ENCODE measurements at regions not wholly inside any gene's neighbourhood (a gene's known extent, or its start where the extent isn't known, plus 50 kb on each side); places are given as distances from the start of the nearest gene placed in this dataset.

DNA sequence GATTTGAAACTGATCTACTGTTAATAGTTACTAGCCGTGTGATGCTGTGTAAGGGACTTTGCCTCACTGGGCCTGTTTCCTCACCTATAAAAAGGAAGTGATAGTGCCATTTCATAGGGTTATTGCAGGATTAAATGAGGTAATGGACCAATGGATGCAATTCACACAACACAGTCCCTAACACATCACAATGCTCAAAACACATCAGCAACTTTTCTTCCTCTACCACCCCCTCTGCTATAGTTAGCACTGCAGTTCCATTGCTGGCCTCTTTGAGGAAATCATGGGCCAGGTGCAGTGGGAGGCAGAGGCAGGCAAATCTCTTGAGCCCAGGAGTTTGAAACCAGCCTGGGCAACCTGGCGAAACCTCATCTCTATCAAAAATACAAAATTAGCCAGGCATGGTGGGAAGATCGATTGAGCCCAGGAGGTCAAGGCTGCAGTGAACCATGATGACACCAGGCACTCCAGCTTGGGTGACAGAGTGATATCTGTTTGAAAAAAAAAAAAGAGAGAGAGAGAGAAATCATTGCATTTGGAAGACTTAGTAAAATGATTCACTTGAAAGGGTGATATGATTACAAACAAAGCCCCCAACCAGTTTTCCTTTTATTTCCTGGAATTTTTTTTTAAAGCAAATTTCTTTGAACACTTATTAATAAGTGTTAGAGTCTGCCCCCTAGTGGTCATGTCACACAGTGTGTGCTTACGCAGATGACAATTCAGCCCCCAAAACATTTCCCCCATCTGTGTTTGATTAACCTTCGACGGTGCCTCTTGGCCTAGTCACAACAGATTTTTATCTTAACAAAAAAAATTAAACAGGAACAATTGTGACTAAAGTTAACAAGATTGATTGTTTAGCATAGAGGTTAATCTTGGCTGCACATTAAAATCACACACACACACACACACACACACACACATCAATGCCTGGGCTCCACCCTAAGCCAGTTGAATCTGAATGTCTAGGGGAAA lies 88.6 kb upstream of the BCL11A start:
- TF ChIP-seq, protein P1, sequence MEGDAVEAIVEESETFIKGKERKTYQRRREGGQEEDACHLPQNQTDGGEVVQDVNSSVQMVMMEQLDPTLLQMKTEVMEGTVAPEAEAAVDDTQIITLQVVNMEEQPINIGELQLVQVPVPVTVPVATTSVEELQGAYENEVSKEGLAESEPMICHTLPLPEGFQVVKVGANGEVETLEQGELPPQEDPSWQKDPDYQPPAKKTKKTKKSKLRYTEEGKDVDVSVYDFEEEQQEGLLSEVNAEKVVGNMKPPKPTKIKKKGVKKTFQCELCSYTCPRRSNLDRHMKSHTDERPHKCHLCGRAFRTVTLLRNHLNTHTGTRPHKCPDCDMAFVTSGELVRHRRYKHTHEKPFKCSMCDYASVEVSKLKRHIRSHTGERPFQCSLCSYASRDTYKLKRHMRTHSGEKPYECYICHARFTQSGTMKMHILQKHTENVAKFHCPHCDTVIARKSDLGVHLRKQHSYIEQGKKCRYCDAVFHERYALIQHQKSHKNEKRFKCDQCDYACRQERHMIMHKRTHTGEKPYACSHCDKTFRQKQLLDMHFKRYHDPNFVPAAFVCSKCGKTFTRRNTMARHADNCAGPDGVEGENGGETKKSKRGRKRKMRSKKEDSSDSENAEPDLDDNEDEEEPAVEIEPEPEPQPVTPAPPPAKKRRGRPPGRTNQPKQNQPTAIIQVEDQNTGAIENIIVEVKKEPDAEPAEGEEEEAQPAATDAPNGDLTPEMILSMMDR (IDR thresholded peaks at IDR 0.05) = no peak
- no peak for TF ChIP-seq POLR2A (IDR thresholded peaks at IDR 0.05)

Data from lower leg skin (tissue), 3 donors.